Gastroesophageal sphincter (tissue), 2 donors: ENCODE measurements at regions not wholly inside any gene's neighbourhood (a gene's known extent, or its start where the extent isn't known, plus 50 kb on each side); places are given as distances from the start of the nearest gene placed in this dataset.

ENCODE experiments used
- EP300 ChIP-seq: sonication (generic); formaldehyde crosslinking; IDR thresholded peaks from one replicate; pipeline ENCODE4 v1.6.1; 2017; ENCODE audit warnings: antibody characterized with exemption, mild to moderate bottlenecking
- POLR2A ChIP-seq, 2 donors: fragments of 450-650 bp; IDR thresholded peaks; one replicate each; pipeline ENCODE4 v1.6.1; 2017; ENCODE audit warnings: antibody characterized with exemption in 2 of 2, mild to moderate bottlenecking in 2 of 2, moderate library complexity in 1 of 2

- TF ChIP-seq EP300: no peak
- no peak for TF ChIP-seq POLR2A (IDR thresholded peaks at IDR 0.05)
These were observed 523.0 kb upstream of the ANKRD30A start for GRCh38 chr10:36602374-36602773.
